ENCODE measurements at regions not wholly inside any gene's neighbourhood (a gene's known extent, or its start where the extent isn't known, plus 50 kb on each side); places are given as distances from the start of the nearest gene placed in this dataset.
"Not testable (repeated sequence)": the region's sequence is repeated elsewhere in the genome, so short reads cannot be mapped to it uniquely, and the experiment has no call there.

DNA sequence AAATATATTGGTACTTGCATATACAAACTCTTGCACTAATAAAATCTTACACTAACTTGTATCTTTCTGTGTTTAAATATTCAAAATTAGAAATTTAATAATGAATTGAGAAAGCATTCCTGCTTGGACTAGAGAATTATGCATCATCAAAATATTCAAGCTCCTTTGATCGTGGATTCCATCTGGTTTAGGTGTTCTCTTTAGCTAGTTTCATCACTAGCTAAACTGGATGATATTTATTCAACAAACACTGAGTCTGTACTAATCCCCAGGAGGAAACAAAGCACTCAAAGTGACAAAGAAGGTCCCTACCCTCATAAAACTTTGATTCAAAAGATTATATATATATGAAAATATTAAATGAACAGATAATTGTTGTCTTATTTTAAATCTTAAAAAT lies 1360.9 kb upstream of the ALCAM start:
- TF ChIP-seq, protein P1, sequence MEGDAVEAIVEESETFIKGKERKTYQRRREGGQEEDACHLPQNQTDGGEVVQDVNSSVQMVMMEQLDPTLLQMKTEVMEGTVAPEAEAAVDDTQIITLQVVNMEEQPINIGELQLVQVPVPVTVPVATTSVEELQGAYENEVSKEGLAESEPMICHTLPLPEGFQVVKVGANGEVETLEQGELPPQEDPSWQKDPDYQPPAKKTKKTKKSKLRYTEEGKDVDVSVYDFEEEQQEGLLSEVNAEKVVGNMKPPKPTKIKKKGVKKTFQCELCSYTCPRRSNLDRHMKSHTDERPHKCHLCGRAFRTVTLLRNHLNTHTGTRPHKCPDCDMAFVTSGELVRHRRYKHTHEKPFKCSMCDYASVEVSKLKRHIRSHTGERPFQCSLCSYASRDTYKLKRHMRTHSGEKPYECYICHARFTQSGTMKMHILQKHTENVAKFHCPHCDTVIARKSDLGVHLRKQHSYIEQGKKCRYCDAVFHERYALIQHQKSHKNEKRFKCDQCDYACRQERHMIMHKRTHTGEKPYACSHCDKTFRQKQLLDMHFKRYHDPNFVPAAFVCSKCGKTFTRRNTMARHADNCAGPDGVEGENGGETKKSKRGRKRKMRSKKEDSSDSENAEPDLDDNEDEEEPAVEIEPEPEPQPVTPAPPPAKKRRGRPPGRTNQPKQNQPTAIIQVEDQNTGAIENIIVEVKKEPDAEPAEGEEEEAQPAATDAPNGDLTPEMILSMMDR (IDR thresholded peaks at IDR 0.05), result no peak
- no peak for TF ChIP-seq POLR2AphosphoS5 (IDR thresholded peaks at IDR 0.05)
- no peak for TF ChIP-seq EP300 (IDR thresholded peaks at IDR 0.05)
- intact Hi-C loops (cut with DNase I), result no loop called here
- no peaks in the 10 kb centered on the region for H3K36me3 ChIP-seq
- no peak overlapping the region for H3K27ac ChIP-seq
- no peak for DNase-seq
- WGBS, 2 donors, result 45 to 59% methylated on average over 1 of the region's 1 CpG
- no peaks in the 10 kb centered on the region for H3K27me3 ChIP-seq
- no peaks in the 10 kb centered on the region for H3K9me3 ChIP-seq
- no peaks in the 10 kb centered on the region for H3K4me1 ChIP-seq
- no peak overlapping the region for H3K4me3 ChIP-seq

DNA sequence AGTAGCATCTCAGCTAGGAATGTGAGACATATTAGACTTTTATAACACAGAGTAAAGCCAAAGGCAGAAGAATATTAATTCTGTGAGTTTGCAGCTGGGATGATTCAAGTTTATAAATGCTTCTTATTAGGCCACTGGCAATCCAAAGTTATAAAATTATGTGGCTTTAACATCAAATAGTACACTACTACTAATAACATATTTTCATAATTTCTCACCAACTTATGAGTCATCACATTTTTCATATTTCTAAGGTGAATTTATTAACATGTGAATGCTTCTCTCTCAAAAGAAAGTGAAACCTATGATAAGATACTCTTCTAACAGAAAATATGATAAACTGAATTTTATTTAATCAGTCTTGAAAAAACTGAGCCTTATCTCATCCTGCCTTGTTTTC lies 1348.2 kb upstream of the ALCAM start:
- H3K36me3 ChIP-seq, result no peaks in the 10 kb centered on the region
- DNase-seq, result no peak
- no peak overlapping the region for H3K4me3 ChIP-seq
- intact Hi-C loops (cut with DNase I), result no loop called here
- H3K27ac ChIP-seq, result no peak overlapping the region
- H3K9me3 ChIP-seq, result peaks cover 0 to 5% (median 0%) of the 10 kb centered on the region in 4 donors
- TF ChIP-seq, protein P1 (IDR thresholded peaks at IDR 0.05), result no peak
- no peak for TF ChIP-seq POLR2A (IDR thresholded peaks at IDR 0.05)
- TF ChIP-seq POLR2AphosphoS5 (IDR thresholded peaks at IDR 0.05), result no peak
- TF ChIP-seq EP300 (IDR thresholded peaks at IDR 0.05), result no peak
- H3K4me1 ChIP-seq, result no peaks in the 10 kb centered on the region
- H3K27me3 ChIP-seq, result no peaks in the 10 kb centered on the region

DNA sequence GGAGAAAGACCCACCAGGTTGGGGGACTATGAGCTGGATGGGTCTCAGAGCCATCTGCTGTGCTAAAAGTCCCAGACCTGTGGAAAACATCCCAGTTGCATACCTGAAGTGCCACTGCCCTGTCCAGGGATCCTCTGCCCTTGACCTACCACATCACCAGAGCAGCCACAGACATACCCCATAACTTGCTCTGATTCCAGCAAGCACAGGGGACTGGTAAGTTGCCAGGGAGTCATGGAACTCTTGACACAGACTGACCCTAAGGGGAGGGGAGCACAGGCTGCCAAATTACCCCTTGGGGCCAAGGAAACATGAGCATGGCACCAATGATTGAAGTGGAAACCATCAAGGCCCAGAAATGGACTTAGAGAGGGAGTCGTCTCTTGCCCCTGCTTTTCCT lies 1335.1 kb upstream of the ALCAM start:
- TF ChIP-seq EP300 (IDR thresholded peaks at IDR 0.05) (no peak), POLR2AphosphoS5 (IDR thresholded peaks at IDR 0.05) (no peak), POLR2A (IDR thresholded peaks at IDR 0.05) (no peak)
- TF ChIP-seq, protein P1 (IDR thresholded peaks at IDR 0.05), result no peak
- Histone ChIP-seq H3K27ac (no peak overlapping the region), H3K4me3 (no peak overlapping the region), H3K9me3 (no peaks in the 10 kb centered on the region), H3K27me3 (no peaks in the 10 kb centered on the region), H3K4me1 (no peaks in the 10 kb centered on the region), H3K36me3 (no peaks in the 10 kb centered on the region)
- WGBS, 2 donors, result 86 to 91% methylated on average over 1 of the region's 1 CpG
- intact Hi-C loops (cut with DNase I), result no loop called here
- DNase-seq, result no peak

DNA sequence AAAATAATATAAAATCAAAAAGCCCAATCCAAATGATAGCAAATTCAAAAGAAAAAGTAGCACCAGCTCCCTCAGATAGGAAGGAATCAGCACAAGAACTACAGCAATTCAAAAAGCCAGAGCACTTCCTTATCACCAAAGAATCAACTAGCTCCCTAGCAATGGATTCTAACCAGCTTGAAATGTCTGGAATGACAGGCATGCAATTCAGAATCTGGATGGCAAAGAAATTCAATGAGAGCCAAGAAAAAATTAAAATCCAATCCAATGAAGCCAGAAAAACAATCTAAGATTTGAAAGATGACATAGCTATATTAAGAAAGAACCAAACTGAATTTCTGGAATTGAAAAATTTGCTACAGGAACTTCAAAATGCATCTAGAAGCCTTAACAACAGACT lies 1334.4 kb upstream of the ALCAM start:
- no peak overlapping the region for H3K27ac ChIP-seq
- DNase-seq, result no peak
- H3K4me1 ChIP-seq, result no peaks in the 10 kb centered on the region
- no peak overlapping the region for H3K4me3 ChIP-seq
- no peaks in the 10 kb centered on the region for H3K9me3 ChIP-seq
- intact Hi-C loops (cut with DNase I), result no loop called here
- TF ChIP-seq POLR2A (IDR thresholded peaks at IDR 0.05) (no peak), EP300 (IDR thresholded peaks at IDR 0.05) (no peak), POLR2AphosphoS5 (IDR thresholded peaks at IDR 0.05) (no peak)
- TF ChIP-seq, protein P1 (IDR thresholded peaks at IDR 0.05), result no peak
- no peaks in the 10 kb centered on the region for H3K27me3 ChIP-seq
- H3K36me3 ChIP-seq, result no peaks in the 10 kb centered on the region

DNA sequence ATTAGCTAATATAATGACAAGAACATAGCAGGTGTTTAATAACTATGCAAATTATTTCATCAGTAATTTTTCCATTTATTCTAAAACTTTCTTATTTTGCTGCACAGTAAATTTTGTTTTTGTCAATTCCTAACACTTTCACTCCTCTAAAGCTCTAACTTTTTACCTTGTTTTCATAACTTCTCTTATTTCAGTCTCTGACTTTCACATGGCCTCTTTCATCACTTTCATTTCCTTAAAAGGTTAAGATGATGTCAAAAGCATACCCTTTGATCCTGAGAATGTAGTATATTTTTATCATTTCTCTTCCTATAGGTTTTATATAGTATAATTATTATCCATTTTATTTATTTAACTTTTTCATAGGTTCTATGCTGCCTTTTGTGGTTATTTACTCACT lies 1325.8 kb upstream of the ALCAM start:
- DNase-seq, result no peak
- no peaks in the 10 kb centered on the region for H3K9me3 ChIP-seq
- H3K36me3 ChIP-seq, result no peaks in the 10 kb centered on the region
- TF ChIP-seq POLR2AphosphoS5 (IDR thresholded peaks at IDR 0.05), result no peak
- TF ChIP-seq EP300 (IDR thresholded peaks at IDR 0.05), result no peak
- no peak for TF ChIP-seq POLR2A (IDR thresholded peaks at IDR 0.05)
- TF ChIP-seq, protein P1 (IDR thresholded peaks at IDR 0.05), result no peak
- intact Hi-C loops (cut with DNase I), result no loop called here
- no peak overlapping the region for H3K4me3 ChIP-seq
- H3K4me1 ChIP-seq, result no peaks in the 10 kb centered on the region
- no peaks in the 10 kb centered on the region for H3K27me3 ChIP-seq
- no peak overlapping the region for H3K27ac ChIP-seq

DNA sequence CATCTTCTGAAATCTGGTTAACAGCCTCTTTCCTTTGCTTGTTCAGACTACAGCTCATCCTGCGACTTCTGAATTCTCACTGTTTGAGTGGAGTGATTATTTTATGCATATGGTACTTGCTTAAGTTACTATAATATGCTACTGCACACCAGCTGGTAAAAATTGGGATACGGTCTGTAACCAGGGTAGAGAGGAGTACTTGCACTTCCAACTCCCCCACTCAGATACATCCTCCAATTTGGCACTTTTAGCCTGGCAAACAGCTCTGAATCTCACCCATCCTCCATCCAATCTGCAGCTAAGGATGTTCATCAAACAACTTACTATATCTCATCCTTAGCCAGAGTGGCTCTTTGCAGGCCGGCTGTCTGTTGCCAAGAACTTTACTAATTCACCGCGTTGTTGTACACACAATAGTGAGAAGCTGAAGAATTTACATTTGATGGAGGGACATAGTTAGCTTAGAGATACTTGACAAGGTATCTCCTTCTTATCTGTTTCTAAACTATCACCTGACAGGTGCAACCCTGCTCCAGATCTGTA lies 1323.6 kb upstream of the ALCAM start:
- H3K4me3 ChIP-seq; intact Hi-C loops (cut with DNase I); H3K36me3 ChIP-seq; DNase-seq; H3K9me3 ChIP-seq; H3K27ac ChIP-seq; H3K4me1 ChIP-seq; H3K27me3 ChIP-seq: not testable (repeated sequence)
- 88 to 93% methylated on average over 5 of the region's 5 CpGs for WGBS, 2 donors

Data from sigmoid colon (tissue), 6 donors.